NT2/D1 (cell line): ENCODE measurements at regions not wholly inside any gene's neighbourhood (a gene's known extent, or its start where the extent isn't known, plus 50 kb on each side); places are given as distances from the start of the nearest gene placed in this dataset.
"Not testable (repeated sequence)": the region's sequence is repeated elsewhere in the genome, so short reads cannot be mapped to it uniquely, and the experiment has no call there.

Experiments
- SUZ12 ChIP-seq: IDR thresholded peaks from 2 replicates; pipeline ENCODE4 v1.6.1; 2011; ENCODE audit not compliant: insufficient read length, insufficient read depth; ENCODE audit errors: extremely low read depth
- YY1 ChIP-seq: IDR thresholded peaks from 2 replicates; pipeline ENCODE4 v1.6.1; 2011; ENCODE audit not compliant: insufficient read length, insufficient read depth

- TF ChIP-seq SUZ12, YY1: not testable (repeated sequence)
These were observed 144.1 kb downstream of the ARRDC4 start for GRCh38 chr15:98104386-98105151.
